IMR-90 (cell line): ENCODE measurements at regions not wholly inside any gene's neighbourhood (a gene's known extent, or its start where the extent isn't known, plus 50 kb on each side); places are given as distances from the start of the nearest gene placed in this dataset.

Source experiments
- ATAC-seq: fragments of 200-7000 bp; cut with Tn5 transposase; 2 replicates; pipeline ENCODE4 v1.9.1; 2020; ENCODE audit warnings: low read depth, mild to moderate bottlenecking, moderate library complexity
- BruUV-seq: library from RNA; stranded (reverse); fragments of 400-500 nt; replicated peaks from 2 replicates; lab custom pipeline; 2021; lab: Mats Ljungman, UMichigan
- CTCF ChIA-PET: fragments of 300-600 bp; formaldehyde crosslinking; extraction: SDS; loops from one replicate; lab custom pipeline; 2021; ENCODE audit warnings: antibody characterized with exemption; lab: Yijun Ruan, JAX
- POLR2A ChIA-PET: fragments of 300-600 bp; sonication (Branson Sonifier 250); formaldehyde crosslinking; loops from one replicate; lab custom pipeline; 2022; ENCODE audit warnings: antibody characterized with exemption; ENCODE audit not compliant: unreplicated experiment; lab: Charles Lee
- DNase-seq: peaks from one replicate; pipeline ENCODE4 v3.0.0; 2013
- H2AFZ ChIP-seq: replicated peaks from 2 replicates; pipeline ENCODE3; 2013; ENCODE audit warnings: low read length, mild to moderate bottlenecking; ENCODE audit not compliant: poor library complexity
- H2AK5ac ChIP-seq: 2 replicates; pipeline ENCODE4 v1.6.1; 2013; ENCODE audit warnings: low read depth, low read length, inconsistent platforms
- H2AK9ac ChIP-seq: replicated peaks from 2 replicates; pipeline ENCODE3; 2013; ENCODE audit warnings: mild to moderate bottlenecking, low read depth, low read length, moderate library complexity; ENCODE audit not compliant: poor library complexity
- H2BK120ac ChIP-seq: 2 replicates; pipeline ENCODE4 v1.6.1; 2013; ENCODE audit warnings: low read depth, low read length, inconsistent platforms
- H2BK15ac ChIP-seq: 3 replicates; pipeline ENCODE4 v1.6.1; 2013; ENCODE audit warnings: low read depth, low read length, inconsistent platforms
- H2BK20ac ChIP-seq: 2 replicates; pipeline ENCODE4 v1.6.1; 2013; ENCODE audit warnings: low read depth, mild to moderate bottlenecking, inconsistent platforms, low read length, moderate library complexity
- H2BK5ac ChIP-seq: 2 replicates; pipeline ENCODE4 v1.6.1; 2013; ENCODE audit warnings: mild to moderate bottlenecking, low read depth, low read length, inconsistent platforms; ENCODE audit not compliant: poor library complexity, severe bottlenecking
- H3K14ac ChIP-seq: replicated peaks from 2 replicates; pipeline ENCODE4 v1.6.1; 2013; ENCODE audit warnings: low read depth, low read length, inconsistent platforms
- H3K18ac ChIP-seq: 2 replicates; pipeline ENCODE4 v1.6.1; 2013; ENCODE audit warnings: low read depth, low read length, control low read depth
- H3K23ac ChIP-seq: 2 replicates; pipeline ENCODE4 v1.6.1; 2013; ENCODE audit warnings: low read depth, low read length, inconsistent platforms
- H3K27ac ChIP-seq: 2 replicates; pipeline ENCODE4 v1.5.1; 2013; ENCODE audit warnings: mild to moderate bottlenecking, control low read depth, low read length; ENCODE audit not compliant: insufficient read depth
- H3K27me3 ChIP-seq: 2 replicates; pipeline ENCODE4 v1.6.1; 2013; ENCODE audit warnings: low read length; ENCODE audit not compliant: control insufficient read depth, insufficient read depth
- H3K36me3 ChIP-seq: 2 replicates; pipeline ENCODE4 v1.6.1; 2013; ENCODE audit warnings: low read length, mixed read lengths; ENCODE audit not compliant: control insufficient read depth, insufficient read depth
- H3K4ac ChIP-seq: 2 replicates; pipeline ENCODE4 v1.6.1; 2013; ENCODE audit warnings: low read depth, low read length, inconsistent platforms
- H3K4me1 ChIP-seq: 2 replicates; pipeline ENCODE4 v1.6.1; 2013; ENCODE audit warnings: low read length, mixed read lengths; ENCODE audit not compliant: control insufficient read depth, insufficient read depth
- H3K4me2 ChIP-seq: 2 replicates; pipeline ENCODE4 v1.6.1; 2013; ENCODE audit warnings: low read depth, mild to moderate bottlenecking, control low read depth, low read length, moderate library complexity
- H3K4me3 ChIP-seq: 2 replicates; pipeline ENCODE4 v1.5.1; 2013; ENCODE audit warnings: low read depth, mild to moderate bottlenecking, control low read depth, low read length, moderate library complexity; ENCODE audit not compliant: insufficient read depth
- H3K56ac ChIP-seq: 2 replicates; pipeline ENCODE4 v1.6.1; 2013; ENCODE audit warnings: low read length, inconsistent platforms; ENCODE audit not compliant: insufficient read depth; ENCODE audit errors: extremely low read depth
- H3K79me1 ChIP-seq, 2 experiments: 2 replicates each; pipeline ENCODE4 v1.6.1; 2013; ENCODE audit warnings: low read length in 2 of 2, inconsistent platforms in 1 of 2, low read depth in 1 of 2
- H3K9ac ChIP-seq: 2 replicates; pipeline ENCODE4 v1.6.1; 2013; ENCODE audit warnings: low read depth, low read length, control low read depth
- H3K9me1 ChIP-seq: 2 replicates; pipeline ENCODE4 v1.6.1; 2013; ENCODE audit warnings: low read length, inconsistent platforms; ENCODE audit not compliant: insufficient read depth
- H3K9me3 ChIP-seq: 2 replicates; pipeline ENCODE4 v1.6.1; 2013; ENCODE audit warnings: low read length; ENCODE audit not compliant: control insufficient read depth, insufficient read depth
- H4K20me1 ChIP-seq: 2 replicates; pipeline ENCODE4 v1.6.1; 2013; ENCODE audit warnings: low read length, inconsistent platforms; ENCODE audit not compliant: insufficient read depth
- H4K5ac ChIP-seq: 2 replicates; pipeline ENCODE4 v1.6.1; 2013; ENCODE audit warnings: mild to moderate bottlenecking, low read depth, low read length, control low read depth
- H4K8ac ChIP-seq, 2 experiments: 2 replicates each; pipeline ENCODE4 v1.6.1; 2013; ENCODE audit warnings: low read depth in 2 of 2, low read length in 2 of 2, control low read depth in 1 of 2, inconsistent platforms in 1 of 2
- H4K91ac ChIP-seq: 2 replicates; pipeline ENCODE4 v1.6.1; 2013; ENCODE audit warnings: low read depth, low read length, inconsistent platforms; ENCODE audit not compliant: insufficient read depth
- FOS ChIP-seq: fragments of 150-350 bp; IDR thresholded peaks from 2 replicates; pipeline ENCODE4 v1.6.1; 2016; ENCODE audit warnings: low read depth, low read length
- RFX5 ChIP-seq: IDR thresholded peaks from 2 replicates; pipeline ENCODE4 v1.8.0; 2012; ENCODE audit warnings: low read depth, mild to moderate bottlenecking, low read length, moderate library complexity
- WGBS, 2 experiments: methylation state at CpG; one replicate each; pipeline versions ENCODE4 v1.1.5 to v1.1.7; 2013; ENCODE audit warnings: missing lambda C conversion rate in 2 of 2; ENCODE audit not compliant: insufficient read length in 1 of 2; ENCODE audit errors: extremely low coverage in 2 of 2; 5-methylcytosine and 5-hydroxymethylcytosine counted together
- dilution Hi-C: fragments of 300-500 bp; cut with HindIII; formaldehyde crosslinking; loops from one replicate; pipeline ENCODE4 v1.14.3; 2018; ENCODE audit warnings: low sequenced_read_pairs; ENCODE audit not compliant: unreplicated experiment
- in situ Hi-C: fragments of 300-500 bp; cut with MboI; formaldehyde crosslinking; loops from 3 replicates; pipeline ENCODE4 v1.14.3; 2019; ENCODE audit warnings: low sequenced_read_pairs, inconsistent platforms, mixed read lengths
- intact Hi-C: fragments of 100-400 bp; cut with micrococcal nuclease; formaldehyde crosslinking; loops from 2 replicates; pipeline ENCODE4 v1.10.0; 2022

- Histone ChIP-seq H3K4me3 (no peak overlapping the region), H3K27me3 (no peaks in the 10 kb centered on the region), H4K91ac (peak overlapping the region; percentile 79), H2AFZ (peak overlapping the region; percentile 92), H4K20me1 (no peaks in the 10 kb centered on the region), H3K4me2 (peak overlapping the region; percentile 30; the same call in 1 of the 2 replicates), H2AK9ac (peak overlapping the region; percentile 90), H3K14ac (peak overlapping the region; percentile 74), H3K23ac (peak overlapping the region; percentile 8; the same call in 1 of the 2 replicates), H2BK120ac (peak overlapping the region; percentile 86), H3K4ac (peak overlapping the region; percentile 89), H3K9ac (peak overlapping the region; percentile 25; the same call in 1 of the 2 replicates), H4K5ac (peak overlapping the region; percentile 98), H3K18ac (peak overlapping the region; percentile 91), H2BK15ac (peak overlapping the region; percentile 78; the same call in 2 of the 3 replicates), H4K8ac (peak overlapping the region; percentile 70 to 93), H3K79me1 (no peaks in the 10 kb centered on the region; a peak in 1 of 4 replicates), H3K9me3 (no peaks in the 10 kb centered on the region), H3K36me3 (no peaks in the 10 kb centered on the region), H3K9me1 (no peaks in the 10 kb centered on the region; the same call in 1 of the 2 replicates), H2BK20ac (peak overlapping the region; percentile 52), H3K27ac (peak overlapping the region; percentile 19), H3K4me1 (peaks cover 10% of the 10 kb centered on the region), H2AK5ac (peak overlapping the region; percentile 36; the same call in 1 of the 2 replicates), H3K56ac (no peak overlapping the region), H2BK5ac (peak overlapping the region; percentile 85)
- dilution Hi-C loops = no loop called here
- intact Hi-C loops = no loop called here
- ChIA-PET CTCF (no interaction called here), POLR2A (no interaction called here)
- in situ Hi-C loops = no loop called here
- no TSS peak for BruUV-seq
- TF ChIP-seq FOS (peak; percentile 50; the same call in 1 of the 2 replicates), RFX5 (no peak)
- DNase-seq (peak; percentile 69), ATAC-seq (peak; percentile 86)
- 40% methylated on average over 1 of the region's 5 CpGs; no CpG with 5 or more reads in 1 of the 2 experiments for WGBS, 2 experiments
Observed at GRCh38 chr15:66644869-66645268, 57.2 kb upstream of the SMAD6 start.
